ENCODE measurements at regions not wholly inside any gene's neighbourhood (a gene's known extent, or its start where the extent isn't known, plus 50 kb on each side); places are given as distances from the start of the nearest gene placed in this dataset.
"Not testable (repeated sequence)": the region's sequence is repeated elsewhere in the genome, so short reads cannot be mapped to it uniquely, and the experiment has no call there.

- DNase-seq (ENCODE audit: low read depth) = peak; percentile 77
These were observed 186.1 kb upstream of the ADRA1D start for GRCh38 chr20:4435225-4435624.

- DNase-seq (ENCODE audit: low read depth) = peak; percentile 64
These were observed 185.6 kb upstream of the ADRA1D start for GRCh38 chr20:4434681-4435080.

DNA sequence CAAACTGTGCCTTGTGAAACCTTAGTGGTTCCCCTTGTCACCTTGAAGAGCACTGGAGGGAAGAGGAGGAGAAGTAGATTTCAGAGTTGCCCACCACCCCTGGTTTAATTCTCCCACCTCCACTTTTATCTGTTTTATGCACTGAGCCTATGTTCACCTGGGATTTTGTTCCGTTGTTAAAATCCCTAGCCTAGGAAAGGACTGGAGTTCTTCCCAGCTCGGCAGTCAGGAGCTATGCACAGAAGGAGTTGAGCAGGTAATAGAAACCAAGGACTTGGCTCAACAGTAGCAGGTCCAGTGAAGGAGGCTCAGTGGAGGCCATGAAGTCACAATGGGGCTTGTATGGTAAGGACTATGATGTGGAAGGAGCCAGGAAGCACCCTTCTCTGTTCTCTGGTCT is 182.4 kb upstream of the ADRA1D start:
- DNase-seq (ENCODE audit: low read depth) = no peak

DNA sequence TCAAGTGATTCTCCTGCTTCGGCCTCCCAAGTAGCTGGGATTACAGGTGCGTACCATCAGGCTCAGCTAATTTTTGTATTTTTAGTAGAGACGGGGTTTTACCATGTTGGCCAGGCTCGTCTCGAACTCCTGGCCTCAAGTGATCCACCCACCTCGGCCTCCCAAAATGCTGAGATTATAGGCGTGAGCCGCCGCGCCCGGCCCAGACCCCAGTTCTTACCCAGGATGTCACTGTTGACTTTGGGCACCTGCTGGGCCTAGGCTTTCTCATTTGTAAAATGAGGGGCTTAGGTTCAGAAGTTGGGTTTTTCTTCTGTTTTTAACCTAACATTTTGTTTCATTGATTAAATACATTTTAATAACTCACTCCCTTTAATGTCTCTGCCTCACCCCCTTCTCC is 181.7 kb upstream of the ADRA1D start:
- not testable (repeated sequence) for DNase-seq (ENCODE audit: low read depth)

DNA sequence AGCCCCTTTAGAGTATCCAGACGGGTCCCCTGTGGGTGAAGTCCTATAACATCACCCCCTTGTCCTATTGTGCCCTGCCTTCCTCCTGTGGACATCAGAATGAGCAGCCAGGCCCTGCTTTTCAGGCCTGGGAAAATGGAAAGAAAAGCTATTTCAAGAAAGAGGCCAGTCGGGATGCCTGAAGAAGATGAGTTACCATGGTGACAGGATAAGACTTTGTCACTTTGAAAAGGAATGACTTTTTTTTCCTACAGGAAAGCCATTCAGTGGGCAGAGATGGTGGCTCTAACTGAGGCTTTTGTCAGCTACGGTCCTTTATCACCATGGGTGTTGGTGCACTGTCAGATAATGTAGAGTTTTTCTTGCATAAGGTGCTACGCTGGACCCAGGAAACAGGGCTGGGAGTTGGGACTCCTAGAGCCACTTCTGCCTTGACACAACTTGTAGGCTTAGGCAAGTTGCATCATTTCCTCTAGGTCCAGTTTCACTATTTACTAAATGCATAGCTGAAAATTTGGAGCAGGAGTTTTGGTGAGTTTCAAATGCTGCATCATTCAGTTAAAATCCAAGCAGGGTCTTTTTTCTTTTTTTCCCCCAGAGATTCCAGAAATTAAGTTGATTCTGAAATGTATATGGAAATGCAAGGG is 179.0 kb upstream of the ADRA1D start:
- DNase-seq (ENCODE audit: low read depth) = no peak

- no peak for DNase-seq (ENCODE audit: low read depth)
These were observed 169.1 kb upstream of the ADRA1D start for GRCh38 chr20:4418141-4418540.

- no peak for DNase-seq (ENCODE audit: low read depth)
These were observed 166.2 kb upstream of the ADRA1D start for GRCh38 chr20:4415281-4415680.

DNA sequence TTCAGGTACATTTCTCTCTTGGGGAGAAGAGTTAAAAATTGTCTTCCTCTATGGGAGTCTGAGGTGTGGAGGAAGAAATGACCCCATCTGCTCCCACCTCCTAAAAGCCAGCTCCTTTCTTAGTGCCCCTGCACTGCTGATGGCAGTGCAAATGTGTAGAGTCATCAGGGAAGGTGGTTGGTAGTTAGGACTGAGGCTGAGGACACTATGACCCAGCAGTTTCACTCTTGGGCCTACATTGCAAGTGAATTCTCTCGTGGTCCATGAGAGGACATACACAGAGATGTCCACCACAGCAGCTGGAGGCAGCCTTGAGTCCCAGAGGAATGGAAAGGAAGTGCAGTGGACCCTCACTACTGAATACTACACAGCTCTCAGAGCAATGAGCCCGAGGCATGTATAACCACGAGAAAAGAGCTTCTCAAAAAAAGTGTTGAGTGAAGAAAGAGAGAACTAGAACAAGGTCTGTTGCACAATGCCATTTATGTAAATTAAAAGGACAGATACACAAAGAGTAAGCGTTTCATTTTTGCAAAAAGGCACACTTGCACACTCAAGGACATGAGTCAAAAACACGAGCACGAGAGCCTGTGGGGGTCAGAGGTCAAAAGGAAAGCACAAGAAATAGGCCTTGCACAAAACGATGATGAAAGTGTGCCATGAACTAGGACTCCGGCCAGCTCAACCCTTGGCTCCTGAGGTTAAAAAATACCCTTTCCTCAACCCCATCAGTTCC is 164.4 kb upstream of the ADRA1D start:
- DNase-seq (ENCODE audit: low read depth) = no peak

- no peak for DNase-seq (ENCODE audit: low read depth)
These were observed 163.1 kb upstream of the ADRA1D start for GRCh38 chr20:4412216-4412615.

DNA sequence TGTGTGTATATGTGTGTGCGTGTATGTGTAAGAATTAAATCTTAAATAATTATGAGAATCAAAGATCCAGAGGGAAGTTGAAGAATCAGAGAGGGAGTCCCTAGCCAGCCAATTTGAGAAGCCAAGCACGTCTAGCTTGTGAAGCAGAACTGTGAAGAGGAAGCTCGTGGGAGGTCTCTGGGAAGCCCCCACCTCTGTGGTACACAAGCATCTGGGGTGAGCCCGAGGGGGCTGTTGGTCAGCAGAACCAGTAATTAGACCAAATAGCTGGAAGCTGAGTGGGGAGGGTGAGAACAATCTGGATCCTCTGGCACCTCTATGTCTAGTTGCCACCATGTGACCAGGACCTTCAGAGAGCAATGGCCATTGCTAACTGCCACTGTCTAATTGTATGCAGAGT is 162.7 kb upstream of the ADRA1D start:
- DNase-seq (ENCODE audit: low read depth) = no peak

GRCh38 chr20:4406627-4407026 is 157.5 kb upstream of the ADRA1D start:
- DNase-seq (ENCODE audit: low read depth) = peak; percentile 31

DNA sequence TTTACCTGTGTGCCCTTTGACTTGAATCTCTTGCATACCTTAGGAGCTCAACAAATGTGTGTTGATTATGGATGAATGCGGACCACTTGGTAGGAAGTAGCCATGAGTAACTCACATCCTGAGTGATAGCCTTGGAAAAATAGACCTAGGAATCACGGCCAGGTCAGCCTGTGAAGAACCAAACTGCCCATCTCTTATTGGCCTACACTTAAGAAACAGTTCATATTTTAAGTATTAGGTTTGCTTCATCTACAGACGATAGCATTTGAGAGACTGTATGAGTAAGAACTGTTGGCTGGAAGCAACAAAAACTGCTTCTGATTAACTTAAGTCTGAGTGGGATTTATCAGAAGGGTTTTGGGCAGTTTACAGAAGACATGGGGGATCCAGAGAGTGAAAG is 152.5 kb upstream of the ADRA1D start:
- DNase-seq (ENCODE audit: low read depth) = peak; percentile 14

GRCh38 chr20:4384961-4385360 is 135.9 kb upstream of the ADRA1D start:
- DNase-seq (ENCODE audit: low read depth) = no peak

DNA sequence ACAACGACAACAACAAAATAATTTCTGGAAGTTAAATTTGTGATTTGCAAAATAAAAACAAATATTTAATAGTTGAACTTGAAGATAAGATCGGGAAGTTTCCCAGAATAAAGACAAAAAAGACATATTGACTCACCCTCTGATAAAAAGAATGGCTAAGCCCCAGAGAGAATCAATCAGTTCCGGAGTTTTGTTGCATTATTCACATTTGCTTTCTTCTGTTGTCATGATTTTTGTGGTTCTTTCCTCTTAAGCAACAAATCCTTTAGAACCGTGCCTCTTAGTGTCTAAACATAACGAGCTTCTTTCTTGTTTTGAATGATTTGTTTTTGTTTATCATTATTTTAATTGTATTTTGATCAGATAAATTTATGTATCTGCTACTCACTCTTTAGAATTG is 134.9 kb upstream of the ADRA1D start:
- no peak for DNase-seq (ENCODE audit: low read depth)

DNA sequence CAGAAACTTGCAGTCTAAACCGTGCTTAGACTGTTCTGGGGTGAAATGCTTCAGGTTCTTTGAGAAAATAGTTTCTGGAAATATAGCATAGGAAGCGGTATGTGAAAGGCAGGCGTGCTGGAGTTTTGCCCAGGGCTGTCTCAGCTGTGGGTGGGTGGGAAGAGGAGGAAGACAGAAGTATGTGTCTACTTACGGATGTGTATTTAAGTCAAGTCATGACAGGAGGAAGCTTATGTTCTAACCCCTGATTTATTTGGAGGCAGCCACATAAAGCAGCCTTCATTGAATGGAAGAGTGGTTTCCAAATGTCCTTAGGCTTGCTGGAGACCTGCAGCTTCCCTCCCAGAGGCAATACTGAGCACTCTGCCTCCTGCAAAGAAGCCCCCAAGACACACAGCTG is 126.8 kb upstream of the ADRA1D start:
- DNase-seq (ENCODE audit: low read depth) = no peak

DNA sequence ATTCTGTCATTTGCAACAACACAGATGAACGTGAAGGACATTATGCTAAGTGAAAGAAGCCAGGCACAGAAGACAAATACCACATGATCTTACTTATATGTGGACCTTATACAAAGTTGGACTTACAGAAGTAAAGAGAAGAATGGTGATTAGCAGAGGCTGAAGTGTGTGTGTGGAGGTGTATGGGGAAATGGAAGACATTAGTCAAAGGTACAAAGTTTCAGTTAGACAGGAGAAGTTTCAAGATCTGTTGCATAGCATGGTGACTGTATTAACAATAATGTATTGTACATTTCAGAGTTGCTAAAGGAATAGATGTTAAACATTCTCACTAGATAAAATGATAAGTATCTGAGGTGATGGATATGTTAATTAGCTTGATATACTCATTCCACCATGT is 124.4 kb upstream of the ADRA1D start:
- no peak for DNase-seq (ENCODE audit: low read depth)

- DNase-seq (ENCODE audit: low read depth) = no peak
These were observed 122.7 kb upstream of the ADRA1D start for GRCh38 chr20:4371623-4372251.

DNA sequence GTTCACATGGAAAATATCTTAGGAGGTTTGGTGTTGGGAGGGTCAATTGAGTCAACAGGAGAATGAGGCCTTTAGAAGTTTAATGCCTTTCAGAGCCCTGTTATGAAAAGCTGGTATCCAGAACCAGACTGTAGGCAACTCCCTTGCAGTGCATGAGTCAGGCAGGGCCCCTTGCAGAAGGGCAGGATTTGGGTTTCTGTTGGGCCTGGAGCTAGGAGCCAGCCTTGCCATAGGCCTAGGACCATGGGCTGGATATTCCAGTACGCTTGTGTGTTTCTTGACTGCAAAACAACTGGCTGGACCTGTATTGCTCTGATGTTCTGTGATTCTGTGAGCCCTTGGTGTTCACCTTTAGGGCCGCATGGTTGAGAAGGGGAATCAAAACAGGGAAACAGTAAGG is 121.8 kb upstream of the ADRA1D start:
- no peak for DNase-seq (ENCODE audit: low read depth)

DNA sequence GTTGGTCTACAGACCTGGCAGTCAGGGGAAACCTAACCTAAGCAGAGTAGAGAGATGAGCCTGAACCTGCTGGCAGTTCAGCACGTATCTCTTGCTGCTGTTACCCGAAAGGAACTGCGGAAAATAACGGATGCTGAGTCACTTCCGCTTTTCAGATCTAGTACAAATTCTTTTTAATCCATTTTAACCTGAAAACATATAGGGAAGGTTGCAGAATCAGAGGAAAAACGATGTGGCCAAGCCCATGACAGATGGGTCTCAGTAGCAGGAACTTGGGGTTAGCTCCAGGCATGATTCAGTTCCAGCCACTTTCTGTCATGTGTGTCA is 120.7 kb upstream of the ADRA1D start:
- DNase-seq (ENCODE audit: low read depth) = no peak

DNA sequence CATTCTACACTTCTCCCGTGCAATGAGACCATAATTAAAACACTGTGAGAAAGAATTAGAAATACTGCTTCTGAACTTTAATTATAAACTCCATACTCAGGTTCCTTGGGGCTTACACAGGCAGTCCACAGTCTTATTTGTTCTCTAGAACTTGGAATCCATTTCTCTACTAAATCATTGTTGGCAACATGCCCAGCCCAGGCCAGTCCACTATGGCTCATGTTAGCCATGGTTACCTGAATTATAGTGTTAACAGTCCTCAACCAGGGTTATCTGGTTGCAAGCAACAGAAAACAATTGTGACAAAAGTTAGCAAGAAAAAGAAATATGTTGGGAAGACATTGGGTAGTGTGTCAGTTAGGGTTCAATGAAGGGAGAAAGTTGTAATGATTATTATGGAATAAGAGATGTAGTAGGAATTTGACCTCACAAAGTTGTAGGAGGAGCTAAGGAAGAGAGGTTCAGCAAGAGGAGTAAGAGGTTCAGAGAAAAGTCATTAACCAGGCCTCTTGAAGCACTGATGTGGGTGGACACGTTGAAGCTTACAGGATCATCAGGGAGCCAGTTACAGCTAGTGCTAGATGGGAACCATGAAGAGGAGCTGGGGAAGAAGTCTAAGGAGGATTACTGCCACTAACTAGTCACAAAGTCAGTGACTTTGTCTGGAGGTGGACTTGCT is 120.2 kb upstream of the ADRA1D start:
- no peak for DNase-seq (ENCODE audit: low read depth)

GRCh38 chr20:4366076-4366475 is 117.0 kb upstream of the ADRA1D start:
- DNase-seq (ENCODE audit: low read depth) = no peak

DNA sequence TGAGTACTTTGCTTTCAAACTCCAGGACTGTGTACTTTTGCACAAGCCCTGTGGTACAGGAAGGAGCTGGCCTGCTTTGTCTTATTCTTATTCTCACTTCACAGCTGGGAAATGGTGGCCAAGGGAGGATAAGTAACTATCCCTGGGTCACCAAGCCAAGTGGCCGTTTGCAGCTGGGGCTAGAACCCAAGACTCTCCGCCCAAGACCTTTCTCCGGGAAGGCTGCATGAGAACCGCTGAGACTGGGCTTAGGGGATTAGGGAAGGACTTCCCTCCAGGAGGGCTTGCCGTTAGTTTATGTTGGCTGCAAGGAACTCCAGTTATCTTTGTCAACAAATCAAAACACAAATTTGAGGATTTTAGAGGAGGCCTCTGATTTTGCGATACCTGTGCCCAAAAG is 109.5 kb upstream of the ADRA1D start:
- DNase-seq (ENCODE audit: low read depth) = no peak

GRCh38 chr20:4352348-4352747 is 103.3 kb upstream of the ADRA1D start:
- DNase-seq (ENCODE audit: low read depth) = no peak
